PC-3 (cell line): ENCODE measurements at regions not wholly inside any gene's neighbourhood (a gene's known extent, or its start where the extent isn't known, plus 50 kb on each side); places are given as distances from the start of the nearest gene placed in this dataset.

Experiments
- ATAC-seq: fragments of 200-7000 bp; cut with Tn5 transposase; 2 replicates; pipeline ENCODE4 v1.9.1; 2020; ENCODE audit warnings: mild to moderate bottlenecking, moderate library complexity
- BruUV-seq: library from RNA; stranded (reverse); fragments of 400-500 nt; replicated peaks from 2 replicates; lab custom pipeline; 2021; lab: Mats Ljungman, UMichigan
- CTCF ChIA-PET: fragments of 300-600 bp; sonication (Branson Sonifier 250); formaldehyde crosslinking; loops from one replicate; lab custom pipeline; 2022; ENCODE audit warnings: antibody characterized with exemption; lab: Charles Lee
- POLR2A ChIA-PET: fragments of 300-600 bp; sonication (Branson Sonifier 250); formaldehyde crosslinking; loops from one replicate; lab custom pipeline; 2022; ENCODE audit warnings: antibody characterized with exemption; ENCODE audit not compliant: unreplicated experiment; lab: Charles Lee
- DNase-seq: peaks from one replicate; pipeline ENCODE4 v3.0.0-alpha.2; 2015
- H2AFZ ChIP-seq: fragments of 300-600 bp; sonication (generic); 2 replicates; pipeline ENCODE4 v1.6.0; 2016; ENCODE audit warnings: antibody characterized with exemption, low read length
- H3F3A ChIP-seq: fragments of 300-600 bp; sonication (generic); one replicate; pipeline ENCODE4 v1.6.0; 2017; ENCODE audit warnings: antibody characterized with exemption, low read length, control low read depth, mild to moderate bottlenecking; ENCODE audit not compliant: unreplicated experiment
- H3K27ac ChIP-seq: fragments of 300-600 bp; sonication (generic); 2 replicates; pipeline ENCODE4 v1.5.1; 2016; ENCODE audit warnings: mild to moderate bottlenecking, low read length
- H3K27me3 ChIP-seq: fragments of 300-600 bp; sonication (generic); 2 replicates; pipeline ENCODE4 v1.6.1; 2016; ENCODE audit warnings: low read length, mixed read lengths
- H3K36me3 ChIP-seq: fragments of 300-600 bp; sonication (generic); 2 replicates; pipeline ENCODE4 v1.6.1; 2016; ENCODE audit warnings: low read depth, mixed run types, low read length, mixed read lengths
- H3K4me1 ChIP-seq: fragments of 300-600 bp; sonication (generic); 2 replicates; pipeline ENCODE4 v1.5.1; 2016; ENCODE audit warnings: low read length; ENCODE audit not compliant: insufficient read depth
- H3K4me2 ChIP-seq: fragments of 300-600 bp; sonication (generic); 2 replicates; pipeline ENCODE4 v1.6.0; 2016; ENCODE audit warnings: low read length
- H3K4me3 ChIP-seq: fragments of 300-600 bp; sonication (generic); 2 replicates; pipeline ENCODE4 v1.5.1; 2016; ENCODE audit warnings: mild to moderate bottlenecking, low read length, mixed read lengths
- H3K79me2 ChIP-seq: fragments of 300-600 bp; sonication (generic); 2 replicates; pipeline ENCODE4 v1.6.1; 2017; ENCODE audit warnings: low read length, mixed read lengths
- H3K9ac ChIP-seq: fragments of 300-600 bp; sonication (generic); 2 replicates; pipeline ENCODE4 v1.6.0; 2016; ENCODE audit warnings: mild to moderate bottlenecking, low read length
- H3K9me2 ChIP-seq: fragments of 300-600 bp; sonication (generic); replicated peaks from 2 replicates; pipeline ENCODE4 v1.6.1; 2016; ENCODE audit warnings: mixed run types, low read length, mixed read lengths
- H3K9me3 ChIP-seq: fragments of 300-600 bp; sonication (generic); 2 replicates; pipeline ENCODE4 v1.6.1; 2016; ENCODE audit warnings: low read length, mixed read lengths
- H4K20me1 ChIP-seq: fragments of 300-600 bp; sonication (generic); 2 replicates; pipeline ENCODE4 v1.6.1; 2016; ENCODE audit warnings: low read length, mixed read lengths
- EZH2 ChIP-seq: fragments of 300-600 bp; sonication (generic); IDR thresholded peaks from one replicate; pipeline ENCODE4 v1.6.1; 2017; ENCODE audit warnings: antibody characterized with exemption, mild to moderate bottlenecking, low read length; ENCODE audit not compliant: unreplicated experiment
- EZH2phosphoT487 ChIP-seq: fragments of 300-600 bp; sonication (generic); IDR thresholded peaks from 2 replicates; pipeline ENCODE4 v1.6.1; 2018; ENCODE audit warnings: mild to moderate bottlenecking, antibody characterized with exemption, low read length, borderline replicate concordance
- intact Hi-C: fragments of 100-400 bp; cut with micrococcal nuclease; formaldehyde crosslinking; loops from 2 replicates; pipeline ENCODE4 v1.9.0; 2023
- TF ChIP-seq, protein P1 (sequence below): fragments of 300-600 bp; sonication (generic); conservative IDR thresholded peaks from 2 replicates; pipeline ENCODE4 v1.5.1; 2017; ENCODE audit warnings: antibody characterized with exemption, low read depth, mild to moderate bottlenecking, low read length

DNA sequence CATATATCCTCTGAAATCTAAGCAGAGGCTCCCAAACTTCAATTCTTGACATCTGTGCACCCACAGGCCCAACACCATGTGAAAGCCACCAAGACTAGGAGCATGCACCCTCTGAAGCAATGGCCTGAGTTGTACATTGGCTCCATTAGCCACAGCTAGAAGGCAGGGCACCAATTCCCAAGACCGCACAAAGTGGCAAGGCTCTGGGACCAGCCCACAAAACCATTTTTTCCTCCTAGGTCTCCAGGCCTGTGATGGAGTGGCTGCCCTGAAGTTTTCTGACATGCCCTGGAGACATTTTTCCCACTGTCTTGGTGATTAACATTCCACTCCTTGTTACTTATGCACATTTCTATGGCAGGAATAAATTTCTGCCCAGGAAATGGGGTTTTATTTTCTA lies 232.2 kb upstream of the GRID2 start:
- POLR2A ChIA-PET = no interaction called here
- H3K27me3 ChIP-seq = no peaks in the 10 kb centered on the region
- DNase-seq (no peak), ATAC-seq (no peak)
- no peak overlapping the region for H3K4me2 ChIP-seq
- no peaks in the 10 kb centered on the region for H3K4me1 ChIP-seq
- H3K4me3 ChIP-seq = no peak overlapping the region
- no peaks in the 10 kb centered on the region for H3K79me2 ChIP-seq
- no peak overlapping the region for H3K9ac ChIP-seq
- H4K20me1 ChIP-seq = no peaks in the 10 kb centered on the region
- no TSS peak for BruUV-seq
- no peaks in the 10 kb centered on the region for H3K9me2 ChIP-seq
- no peak overlapping the region for H3K27ac ChIP-seq
- TF ChIP-seq EZH2phosphoT487 = no peak
- TF ChIP-seq, protein P1, sequence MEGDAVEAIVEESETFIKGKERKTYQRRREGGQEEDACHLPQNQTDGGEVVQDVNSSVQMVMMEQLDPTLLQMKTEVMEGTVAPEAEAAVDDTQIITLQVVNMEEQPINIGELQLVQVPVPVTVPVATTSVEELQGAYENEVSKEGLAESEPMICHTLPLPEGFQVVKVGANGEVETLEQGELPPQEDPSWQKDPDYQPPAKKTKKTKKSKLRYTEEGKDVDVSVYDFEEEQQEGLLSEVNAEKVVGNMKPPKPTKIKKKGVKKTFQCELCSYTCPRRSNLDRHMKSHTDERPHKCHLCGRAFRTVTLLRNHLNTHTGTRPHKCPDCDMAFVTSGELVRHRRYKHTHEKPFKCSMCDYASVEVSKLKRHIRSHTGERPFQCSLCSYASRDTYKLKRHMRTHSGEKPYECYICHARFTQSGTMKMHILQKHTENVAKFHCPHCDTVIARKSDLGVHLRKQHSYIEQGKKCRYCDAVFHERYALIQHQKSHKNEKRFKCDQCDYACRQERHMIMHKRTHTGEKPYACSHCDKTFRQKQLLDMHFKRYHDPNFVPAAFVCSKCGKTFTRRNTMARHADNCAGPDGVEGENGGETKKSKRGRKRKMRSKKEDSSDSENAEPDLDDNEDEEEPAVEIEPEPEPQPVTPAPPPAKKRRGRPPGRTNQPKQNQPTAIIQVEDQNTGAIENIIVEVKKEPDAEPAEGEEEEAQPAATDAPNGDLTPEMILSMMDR = no peak
- TF ChIP-seq EZH2 = no peak
- H3F3A ChIP-seq = no peaks in the 10 kb centered on the region
- intact Hi-C loops = no loop called here
- H3K9me3 ChIP-seq = no peaks in the 10 kb centered on the region
- H3K36me3 ChIP-seq = no peaks in the 10 kb centered on the region
- no peak overlapping the region for H2AFZ ChIP-seq
- CTCF ChIA-PET = no interaction called here

DNA sequence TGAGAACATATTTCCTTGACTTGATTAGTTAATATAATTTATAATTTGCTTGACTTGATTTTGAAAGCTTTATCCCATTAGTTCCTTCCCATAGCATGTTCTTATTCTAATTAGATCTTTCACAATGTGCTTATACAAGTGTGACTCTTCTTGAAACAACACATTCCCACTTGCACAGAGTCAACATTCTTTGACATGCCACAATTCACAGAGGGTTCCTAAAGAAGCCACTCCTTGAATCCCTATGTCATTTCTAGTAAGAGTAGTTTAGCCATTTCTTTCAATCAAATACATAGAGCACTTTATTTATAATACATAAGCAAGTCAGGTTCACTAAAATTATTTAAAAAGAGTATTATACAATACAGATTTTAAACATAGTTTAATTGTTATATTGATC lies 228.9 kb upstream of the GRID2 start:
- intact Hi-C loops = no loop called here
- TF ChIP-seq, protein P1 = no peak
- no peak for TF ChIP-seq EZH2phosphoT487
- TF ChIP-seq EZH2 = no peak
- no TSS peak for BruUV-seq
- ATAC-seq (no peak), DNase-seq (no peak)
- H3K4me1 ChIP-seq = no peaks in the 10 kb centered on the region
- POLR2A ChIA-PET = no interaction called here
- no peaks in the 10 kb centered on the region for H3K9me3 ChIP-seq
- no peak overlapping the region for H3K4me2 ChIP-seq
- no peaks in the 10 kb centered on the region for H3F3A ChIP-seq
- CTCF ChIA-PET = no interaction called here
- H3K27me3 ChIP-seq = no peaks in the 10 kb centered on the region
- no peak overlapping the region for H3K27ac ChIP-seq
- no peaks in the 10 kb centered on the region for H3K36me3 ChIP-seq
- H3K9ac ChIP-seq = no peak overlapping the region
- no peak overlapping the region for H2AFZ ChIP-seq
- H3K4me3 ChIP-seq = no peak overlapping the region
- H3K9me2 ChIP-seq = no peaks in the 10 kb centered on the region
- no peaks in the 10 kb centered on the region for H4K20me1 ChIP-seq
- no peaks in the 10 kb centered on the region for H3K79me2 ChIP-seq

DNA sequence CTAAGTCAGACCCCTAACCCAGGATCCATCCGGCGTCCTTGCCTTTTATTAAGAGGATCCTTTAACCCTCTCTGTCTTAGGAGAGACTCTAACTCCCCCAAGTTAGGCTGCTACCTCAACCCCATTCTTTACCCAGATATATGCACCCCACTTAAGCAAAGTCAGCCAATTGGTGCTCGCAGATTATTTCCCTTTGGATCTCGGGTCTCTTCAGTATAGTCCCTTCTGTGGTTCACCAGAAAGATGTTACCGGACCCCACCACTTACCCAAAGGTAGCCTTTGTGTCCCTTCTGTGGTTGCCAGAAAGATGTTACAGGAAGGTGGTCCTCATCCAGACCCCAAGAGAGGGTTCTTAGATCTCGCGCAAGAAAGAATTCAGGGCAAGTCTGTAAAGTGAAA lies 212.9 kb upstream of the GRID2 start:
- Histone ChIP-seq H2AFZ (no peak overlapping the region), H3K4me2 (no peak overlapping the region), H3F3A (no peaks in the 10 kb centered on the region), H3K36me3 (no peaks in the 10 kb centered on the region), H3K4me1 (no peaks in the 10 kb centered on the region), H3K9me3 (no peaks in the 10 kb centered on the region), H3K79me2 (no peaks in the 10 kb centered on the region), H3K4me3 (no peak overlapping the region), H4K20me1 (no peaks in the 10 kb centered on the region), H3K9ac (no peak overlapping the region), H3K27me3 (no peaks in the 10 kb centered on the region), H3K9me2 (no peaks in the 10 kb centered on the region), H3K27ac (no peak overlapping the region)
- BruUV-seq = no TSS peak
- POLR2A ChIA-PET = no interaction called here
- CTCF ChIA-PET = no interaction called here
- ATAC-seq = no peak
- intact Hi-C loops = no loop called here
- no peak for DNase-seq
- TF ChIP-seq, protein P1 = no peak
- TF ChIP-seq EZH2phosphoT487 = no peak
- TF ChIP-seq EZH2 = no peak
